HUDEP-2 (cell line): ENCODE measurements at regions not wholly inside any gene's neighbourhood (a gene's known extent, or its start where the extent isn't known, plus 50 kb on each side); places are given as distances from the start of the nearest gene placed in this dataset.

Source experiments
- DNase-seq, 76 experiments: peaks; one replicate each; lab custom pipeline; 2025; ENCODE audit not compliant: unreplicated experiment in 76 of 76; lab: John Stamatoyannopoulos, UW

DNA sequence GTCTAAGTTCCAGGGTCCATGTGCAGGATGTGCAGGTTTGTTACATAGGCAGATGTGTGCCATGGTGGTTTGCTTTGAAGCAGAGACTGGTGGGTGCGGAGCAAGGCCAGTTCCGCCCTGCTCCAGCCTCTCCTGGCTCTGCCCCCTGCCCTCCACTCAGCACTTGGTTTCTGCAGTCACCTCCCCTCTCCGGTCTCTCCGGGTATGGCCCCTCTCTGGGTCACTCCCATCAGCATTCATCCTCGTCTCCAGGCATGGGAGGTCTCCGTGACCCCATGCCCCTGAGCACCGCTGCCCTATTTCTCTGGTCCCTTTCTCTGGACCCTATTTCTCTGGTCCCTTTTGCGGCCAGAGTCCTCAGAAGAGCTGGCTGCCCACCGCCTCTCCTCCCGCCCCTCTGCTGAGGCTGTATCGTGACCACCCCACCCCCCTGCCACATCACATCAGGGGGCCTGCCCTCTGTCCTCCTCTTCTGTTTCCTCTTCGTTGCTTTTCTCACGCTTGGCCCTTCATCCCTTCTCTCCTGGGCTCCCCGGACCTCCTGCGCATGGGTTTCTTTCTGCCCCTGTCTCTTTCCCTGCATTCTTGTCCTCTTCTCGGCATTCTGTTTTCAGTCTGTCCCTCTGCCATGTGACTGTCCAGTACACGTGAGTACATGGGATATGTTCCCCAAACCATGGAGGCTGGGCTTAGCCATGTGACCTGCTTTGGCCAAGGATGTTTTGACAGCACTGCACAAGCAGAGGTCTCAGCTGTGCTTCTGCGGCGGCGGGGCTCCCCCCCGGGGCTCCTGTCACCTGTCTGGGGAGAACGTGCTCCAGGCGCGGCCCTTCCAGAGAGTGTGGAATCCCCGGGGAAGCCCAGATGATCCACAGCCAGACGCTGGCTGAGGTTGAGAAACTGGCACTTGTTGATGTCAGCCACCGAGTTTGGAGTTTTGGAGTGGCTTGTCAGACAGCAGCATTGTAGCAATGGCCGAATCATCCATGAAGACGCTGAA is 54.4 kb upstream of the C1orf174 start:
- DNase-seq = no peak

DNA sequence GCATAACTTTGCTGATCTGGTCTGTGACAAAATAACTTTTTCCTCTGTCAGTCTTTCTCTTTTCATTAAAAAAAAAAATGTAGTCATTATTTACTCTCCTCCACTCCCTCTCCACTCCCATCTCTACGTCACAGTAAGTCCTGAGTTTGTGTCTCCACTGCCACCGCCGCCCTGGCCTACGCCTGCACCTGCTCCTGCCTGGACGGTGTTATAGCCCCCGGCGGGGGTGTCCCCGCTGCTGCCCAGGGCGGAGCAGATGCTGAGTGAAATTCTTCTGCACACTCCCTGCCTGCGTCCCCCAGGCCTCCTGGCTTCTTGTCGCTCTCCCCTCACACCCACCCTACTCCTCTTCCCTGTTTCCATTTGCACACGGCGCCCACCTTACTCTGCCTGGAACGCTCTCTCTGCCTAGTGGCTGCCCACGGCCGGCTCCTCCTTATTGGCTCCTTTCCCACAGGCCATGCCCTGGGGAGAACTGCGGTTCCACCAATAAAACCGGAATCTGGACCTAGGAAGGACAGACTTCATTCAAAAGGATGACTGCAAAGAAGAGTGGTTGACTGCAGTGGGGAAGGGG is 55.2 kb upstream of the C1orf174 start:
- no peak for DNase-seq

GRCh38 chr1:3956527-3957170 is 56.6 kb upstream of the C1orf174 start:
- DNase-seq = no peak

GRCh38 chr1:3959361-3959760 is 59.3 kb upstream of the C1orf174 start:
- DNase-seq = no peak

GRCh38 chr1:3963554-3963953 is 63.5 kb upstream of the C1orf174 start:
- no peak for DNase-seq

DNA sequence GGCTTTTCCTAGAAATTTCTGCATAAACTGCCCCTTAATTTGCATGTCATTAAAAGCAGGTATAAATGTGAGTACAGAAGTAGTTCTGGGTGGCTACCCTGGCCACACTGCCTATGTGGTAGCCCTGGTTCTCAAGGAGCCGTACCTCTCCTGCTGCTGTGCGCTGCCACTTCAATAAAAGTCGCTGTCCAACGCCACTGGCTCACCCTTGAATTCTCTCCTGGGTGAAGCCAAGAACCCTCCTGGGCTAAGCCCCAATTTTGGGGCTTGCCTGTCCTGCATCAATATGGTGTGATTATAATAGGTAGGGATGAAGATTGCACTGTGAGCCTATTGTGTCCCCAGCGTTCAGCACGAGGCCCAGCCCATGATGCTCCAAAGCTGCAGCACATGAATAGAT is 65.6 kb upstream of the C1orf174 start:
- DNase-seq = no peak

DNA sequence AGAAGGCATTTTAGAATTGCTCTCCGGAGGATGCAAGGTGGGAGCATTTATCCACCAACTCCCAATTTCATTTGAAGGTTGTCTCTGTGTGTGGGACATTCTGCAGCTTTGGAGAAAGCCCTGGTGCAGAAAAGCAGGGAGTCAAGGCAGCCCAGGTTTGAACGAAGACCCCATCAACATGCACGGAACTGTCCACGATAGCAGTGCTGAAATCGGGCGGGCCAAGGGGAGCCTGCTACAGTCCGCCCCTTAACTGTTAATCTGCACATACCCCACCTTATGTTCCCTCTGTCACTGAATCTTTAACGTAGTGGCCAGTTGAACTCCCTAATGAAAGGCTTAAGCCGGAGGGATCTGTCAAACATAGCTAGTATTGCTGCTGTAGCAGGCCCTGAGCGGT is 68.8 kb upstream of the C1orf174 start:
- no peak for DNase-seq

GRCh38 chr1:3971981-3972380 is 71.9 kb upstream of the C1orf174 start:
- no peak for DNase-seq

GRCh38 chr1:3975903-3976630 is 76.0 kb upstream of the C1orf174 start:
- no peak for DNase-seq

GRCh38 chr1:3976821-3977220 is 76.7 kb upstream of the C1orf174 start:
- no peak for DNase-seq

- DNase-seq = no peak
These were observed 78.3 kb upstream of the C1orf174 start for GRCh38 chr1:3978196-3978989.

DNA sequence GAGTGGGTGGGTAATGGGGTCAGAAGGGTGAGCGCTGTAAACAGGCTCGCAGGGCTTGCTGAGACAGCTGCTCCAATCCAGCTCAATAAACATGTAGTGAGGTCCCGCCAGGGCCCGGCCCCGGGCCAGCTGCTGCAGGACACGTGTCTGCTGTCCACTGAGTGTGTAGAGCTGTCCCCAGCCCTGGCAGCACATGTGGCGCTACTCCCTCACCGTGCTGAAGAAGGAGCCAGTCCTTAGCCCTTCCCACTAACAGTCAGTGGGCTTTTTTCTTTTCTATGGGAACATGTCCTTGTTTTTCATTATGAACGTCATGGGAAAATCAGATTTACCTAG is 78.9 kb upstream of the C1orf174 start:
- no peak for DNase-seq

- DNase-seq = no peak
These were observed 81.2 kb upstream of the C1orf174 start for GRCh38 chr1:3981261-3981660.

GRCh38 chr1:3981746-3982505 is 81.9 kb upstream of the C1orf174 start:
- no peak for DNase-seq

GRCh38 chr1:3983181-3983580 is 83.1 kb upstream of the C1orf174 start:
- no peak for DNase-seq

- no peak for DNase-seq
These were observed 84.5 kb upstream of the C1orf174 start for GRCh38 chr1:3984586-3984985.

- DNase-seq = no peak
These were observed 86.7 kb upstream of the C1orf174 start for GRCh38 chr1:3986686-3987218.

DNA sequence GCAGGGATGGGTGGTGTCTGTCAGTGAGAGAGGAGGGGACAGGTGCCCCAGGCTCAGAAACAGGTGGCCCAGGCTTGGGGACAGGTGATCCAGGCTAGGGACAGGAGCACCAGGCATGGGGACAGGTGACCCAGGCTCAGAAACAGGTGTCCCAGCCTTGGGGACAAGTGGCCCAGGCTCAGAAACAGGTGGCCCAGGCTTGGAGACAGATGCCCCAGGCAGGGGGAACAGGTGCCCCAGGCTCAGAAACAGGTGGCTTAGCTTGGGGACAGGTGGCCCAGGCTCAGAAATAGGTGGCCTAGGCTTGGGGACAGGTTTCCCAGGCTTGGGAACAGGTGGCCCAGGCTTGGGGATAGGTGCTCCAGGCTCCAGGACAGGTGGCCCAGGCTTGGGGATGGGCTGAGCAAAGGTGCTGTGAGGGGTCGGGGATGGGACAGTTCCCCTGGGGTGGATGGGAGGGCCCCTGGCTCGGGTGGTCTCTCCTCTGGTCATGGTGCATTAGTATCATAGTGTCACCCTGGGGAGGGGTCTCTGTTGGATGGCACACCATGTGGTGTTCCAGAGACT is 87.7 kb upstream of the C1orf174 start:
- DNase-seq = no peak

GRCh38 chr1:3988431-3988830 is 88.4 kb upstream of the C1orf174 start:
- DNase-seq = no peak
